HG03521 (cell line): ENCODE measurements at regions not wholly inside any gene's neighbourhood (a gene's known extent, or its start where the extent isn't known, plus 50 kb on each side); places are given as distances from the start of the nearest gene placed in this dataset.

ENCODE experiments used
- ATAC-seq: cut with Tn5 transposase; IDR thresholded peaks from one replicate; pipeline ENCODE4 v1.9.1; 2021; ENCODE audit warnings: mild to moderate bottlenecking, moderate library complexity; ENCODE audit not compliant: unreplicated experiment

GRCh38 chr10:83921984-83922860 lies 217.1 kb upstream of the GHITM start:
- no peak for ATAC-seq

- no peak for ATAC-seq
These were observed 214.2 kb upstream of the GHITM start for GRCh38 chr10:83925133-83925532.

- no peak for ATAC-seq
These were observed 212.7 kb upstream of the GHITM start for GRCh38 chr10:83926606-83927005.

- ATAC-seq: no peak
These were observed 212.1 kb upstream of the GHITM start for GRCh38 chr10:83927166-83927565.

- no peak for ATAC-seq
These were observed 209.9 kb upstream of the GHITM start for GRCh38 chr10:83929399-83929798.

GRCh38 chr10:83931669-83932068 lies 207.6 kb upstream of the GHITM start:
- no peak for ATAC-seq

GRCh38 chr10:83932245-83932644 lies 207.1 kb upstream of the GHITM start:
- no peak for ATAC-seq

GRCh38 chr10:83934062-83934461 lies 205.2 kb upstream of the GHITM start:
- no peak for ATAC-seq

GRCh38 chr10:83934641-83935338 lies 204.5 kb upstream of the GHITM start:
- no peak for ATAC-seq

GRCh38 chr10:83935339-83935736 lies 204.0 kb upstream of the GHITM start:
- no peak for ATAC-seq

GRCh38 chr10:83935911-83936310 lies 203.4 kb upstream of the GHITM start:
- no peak for ATAC-seq

GRCh38 chr10:83937161-83937560 lies 202.1 kb upstream of the GHITM start:
- no peak for ATAC-seq

GRCh38 chr10:83937826-83938225 lies 201.5 kb upstream of the GHITM start:
- ATAC-seq: no peak

GRCh38 chr10:83941189-83941588 lies 198.1 kb upstream of the GHITM start:
- ATAC-seq: no peak

GRCh38 chr10:83942410-83942809 lies 196.9 kb upstream of the GHITM start:
- no peak for ATAC-seq

- ATAC-seq: no peak
These were observed 196.3 kb upstream of the GHITM start for GRCh38 chr10:83943049-83943448.

GRCh38 chr10:83943920-83944319 lies 195.4 kb upstream of the GHITM start:
- no peak for ATAC-seq

GRCh38 chr10:83945982-83946718 lies 193.2 kb upstream of the GHITM start:
- ATAC-seq: no peak

GRCh38 chr10:83952314-83952713 lies 187.0 kb upstream of the GHITM start:
- ATAC-seq: no peak

GRCh38 chr10:83953589-83953988 lies 185.7 kb upstream of the GHITM start:
- ATAC-seq: no peak

- no peak for ATAC-seq
These were observed 185.0 kb upstream of the GHITM start for GRCh38 chr10:83954193-83954799.
